Eye (tissue), 1 donor: ENCODE measurements at regions not wholly inside any gene's neighbourhood (a gene's known extent, or its start where the extent isn't known, plus 50 kb on each side); places are given as distances from the start of the nearest gene placed in this dataset.
"Not testable (repeated sequence)": the region's sequence is repeated elsewhere in the genome, so short reads cannot be mapped to it uniquely, and the experiment has no call there.

Experiments used
- DNase-seq: peaks from one replicate; pipeline ENCODE4 v3.0.0-alpha.2; 2015

GRCh38 chr20:8994045-8994444 lies 74.8 kb upstream of the PLCB4 start:
- DNase-seq = no peak

GRCh38 chr20:8995761-8996160 lies 73.1 kb upstream of the PLCB4 start:
- no peak for DNase-seq

GRCh38 chr20:8996817-8997512 lies 71.9 kb upstream of the PLCB4 start:
- DNase-seq = peak; percentile 67

DNA sequence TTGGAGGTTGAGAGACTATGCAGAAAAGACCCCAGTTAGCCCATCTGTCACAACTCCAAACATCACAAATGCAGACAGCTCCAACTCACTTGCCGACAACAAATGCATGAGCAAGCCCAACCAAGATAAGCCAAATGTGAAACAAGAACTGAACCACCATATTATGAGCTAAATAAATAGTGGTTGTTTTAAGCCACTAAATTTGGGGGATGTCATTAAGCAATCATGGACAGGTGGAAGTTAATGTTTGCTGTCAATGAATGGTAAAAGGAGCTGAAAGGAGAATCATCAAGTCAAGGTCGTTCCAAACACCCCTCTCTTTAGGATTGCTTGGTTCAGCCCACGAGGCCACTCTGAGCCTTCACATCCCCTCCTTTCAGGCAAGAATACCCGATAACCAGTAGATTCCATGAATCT lies 71.2 kb upstream of the PLCB4 start:
- DNase-seq = peak; percentile 86

GRCh38 chr20:9011121-9011520 lies 57.8 kb upstream of the PLCB4 start:
- DNase-seq = no peak

DNA sequence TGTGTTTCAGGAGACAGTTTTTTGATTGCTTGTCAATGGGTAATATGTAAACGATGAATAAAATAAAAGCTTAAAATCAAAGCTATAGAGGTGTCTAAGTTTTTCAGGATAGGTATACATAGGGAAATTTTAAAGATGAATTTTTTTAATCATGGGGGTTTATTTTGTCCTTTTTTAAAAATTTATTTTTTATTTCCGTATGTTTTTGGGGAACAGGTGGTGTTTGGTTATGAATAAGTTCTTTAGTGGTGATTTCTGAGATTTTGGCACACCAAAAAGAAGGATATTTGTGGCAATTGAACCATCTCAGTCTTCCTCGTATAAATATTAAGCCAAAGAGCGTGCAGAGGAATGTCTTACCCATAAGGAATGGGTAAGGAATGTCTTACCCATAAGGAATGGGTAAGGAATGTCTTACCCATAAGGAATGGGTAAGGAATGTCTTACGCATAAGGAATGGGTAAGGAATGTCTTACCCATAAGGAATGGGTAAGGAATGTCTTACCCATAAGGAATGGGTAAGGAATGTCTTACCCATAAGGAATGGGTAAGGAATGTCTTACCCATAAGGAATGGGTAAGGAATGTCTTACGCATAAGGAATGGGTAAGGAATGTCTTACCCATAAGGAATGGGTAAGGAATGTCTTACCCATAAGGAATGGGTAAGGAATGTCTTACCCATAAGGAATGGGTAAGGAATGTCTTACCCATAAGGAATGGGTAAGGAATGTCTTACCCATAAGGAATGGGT lies 53.5 kb upstream of the PLCB4 start:
- DNase-seq = not testable (repeated sequence)

DNA sequence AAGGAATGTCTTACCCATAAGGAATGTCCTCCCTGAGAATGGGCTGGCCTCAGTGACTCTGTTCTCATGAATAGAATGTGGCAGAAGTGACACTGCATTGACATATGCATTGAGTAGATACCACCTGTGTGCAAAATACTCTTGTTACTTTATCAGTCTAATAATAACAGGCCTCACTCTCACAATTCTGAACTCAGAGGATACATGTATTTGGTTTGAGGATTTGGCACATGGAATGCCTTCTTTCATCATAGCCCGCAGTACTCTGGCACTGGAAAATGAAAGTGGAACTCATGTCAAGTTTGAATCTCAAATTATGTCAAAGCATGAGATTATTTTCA lies 52.9 kb upstream of the PLCB4 start:
- DNase-seq = no peak

DNA sequence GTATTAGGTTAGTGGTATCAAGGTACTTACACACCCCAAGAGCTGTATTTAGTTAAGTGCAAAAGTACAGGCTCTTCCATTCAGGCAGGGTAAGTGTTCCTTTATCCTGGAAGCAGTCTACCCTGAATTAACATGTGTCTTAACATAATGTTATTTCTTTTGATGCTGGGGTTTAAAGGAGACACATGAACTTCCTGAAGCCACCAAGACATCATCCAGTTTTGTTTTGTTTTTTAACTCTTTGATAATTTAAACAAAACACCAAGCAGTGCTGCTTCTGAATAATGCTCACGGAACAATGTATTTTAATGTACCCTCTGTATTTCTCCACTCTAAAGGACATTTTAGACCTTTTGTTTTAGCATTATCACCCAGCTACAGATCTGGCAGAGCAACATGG lies 50.5 kb upstream of the PLCB4 start:
- no peak for DNase-seq
